K562 (cell line): ENCODE measurements at regions not wholly inside any gene's neighbourhood (a gene's known extent, or its start where the extent isn't known, plus 50 kb on each side); places are given as distances from the start of the nearest gene placed in this dataset.

Experiments used
- ATAC-seq: fragments of 200-7000 bp; cut with Tn5 transposase; 3 replicates; pipeline ENCODE4 v1.9.1; 2020; ENCODE audit warnings: moderate library complexity
- BruUV-seq: library from RNA; stranded (reverse); fragments of 400-500 nt; replicated peaks from 2 replicates; lab custom pipeline; 2021; lab: Mats Ljungman, UMichigan
- CTCF ChIA-PET: fragments of 300-600 bp; formaldehyde crosslinking; extraction: SDS; loops from one replicate; lab custom pipeline; 2021; ENCODE audit warnings: low intra/inter-chr PET ratio; lab: Yijun Ruan, JAX
- POLR2A ChIA-PET: fragments of 300-600, 350-650 bp; sonication (Branson Sonifier 250); formaldehyde crosslinking; extraction: SDS; loops from one replicate; lab custom pipeline; 2021; ENCODE audit warnings: antibody characterized with exemption, inconsistent platforms; lab: Yijun Ruan, JAX
- DNase-seq, 4 experiments: peaks; one replicate each; pipeline versions ENCODE4 v3.0.0 to v3.0.0-alpha.2; 2011 to 2018; ENCODE audit warnings: low spot score in 3 of 4, mixed read lengths in 3 of 4; ENCODE audit errors: extremely low read depth in 1 of 4
- FAIRE-seq: peaks from 2 replicates; lab custom pipeline; 2011; peaks lifted over from hg19 to GRCh38; lab: Jason Lieb, UNC
- H2AFZ ChIP-seq: 2 replicates; pipeline ENCODE4 v1.6.0; 2011; ENCODE audit warnings: low read depth, low read length, control low read depth, inconsistent platforms
- H3K27ac ChIP-seq: fragments of 200-600 bp; 3 replicates; pipeline ENCODE4 v1.8.0; 2011; ENCODE audit warnings: low read depth, mild to moderate bottlenecking, control low read depth, inconsistent platforms, low read length, moderate library complexity, mixed read lengths; ENCODE audit errors: extremely low read depth
- H3K27me3 ChIP-seq, 2 experiments: fragments of 300-600 bp in 1 of 2; 2 replicates in 1 of 2; 3 replicates in 1 of 2; pipeline versions ENCODE4 v1.6.0 to v1.8.0; 2011; ENCODE audit warnings: inconsistent platforms in 2 of 2, low read length in 2 of 2, mild to moderate bottlenecking in 1 of 2, mixed read lengths in 1 of 2, moderate library complexity in 1 of 2; ENCODE audit not compliant: control insufficient read depth in 2 of 2, insufficient read depth in 2 of 2
- H3K36me3 ChIP-seq: fragments of 300-600 bp; 3 replicates; pipeline ENCODE4 v1.8.0; 2011; ENCODE audit warnings: mild to moderate bottlenecking, low read length, inconsistent platforms; ENCODE audit not compliant: control insufficient read depth, insufficient read depth
- H3K4me1 ChIP-seq, 2 experiments: fragments of 200-600 bp in 1 of 2; replicated peaks in 1 of 2; 2 replicates in 1 of 2; 3 replicates in 1 of 2; pipeline versions ENCODE4 v1.5.1 to v1.8.0; 2011; ENCODE audit warnings: inconsistent platforms in 2 of 2, low read length in 2 of 2, mild to moderate bottlenecking in 1 of 2, mixed read lengths in 1 of 2, moderate library complexity in 1 of 2; ENCODE audit not compliant: control insufficient read depth in 2 of 2, insufficient read depth in 2 of 2
- H3K4me2 ChIP-seq: 2 replicates; pipeline ENCODE4 v1.6.1; 2011; ENCODE audit warnings: low read length, control low read depth, inconsistent platforms, mixed read lengths; ENCODE audit not compliant: insufficient read depth
- H3K4me3 ChIP-seq: fragments of 200-600 bp; sonication (generic), shearing (Covaris generic); 2 replicates; pipeline ENCODE4 v1.5.1; 2016; ENCODE audit warnings: control low read depth, inconsistent platforms
- H3K79me2 ChIP-seq: fragments of 200-600 bp; 3 replicates; pipeline ENCODE4 v1.8.0; 2011; ENCODE audit warnings: low read length, inconsistent platforms; ENCODE audit not compliant: control insufficient read depth, insufficient read depth
- H3K9ac ChIP-seq, 2 experiments: 2 replicates each; pipeline versions ENCODE4 v1.6.0 to v1.6.1; 2011; ENCODE audit warnings: low read depth in 2 of 2, low read length in 2 of 2, control low read depth in 1 of 2, inconsistent platforms in 1 of 2, mild to moderate bottlenecking in 1 of 2, mixed read lengths in 1 of 2; ENCODE audit not compliant: insufficient read depth in 1 of 2
- H3K9me1 ChIP-seq: one replicate; pipeline ENCODE4 v1.6.0; 2011; ENCODE audit warnings: inconsistent platforms, mild to moderate bottlenecking, low read length, moderate library complexity; ENCODE audit not compliant: control insufficient read depth, insufficient read depth
- H3K9me3 ChIP-seq: replicated peaks from 2 replicates; pipeline ENCODE4 v1.5.1; 2011; ENCODE audit warnings: low read depth, low read length, inconsistent platforms; ENCODE audit not compliant: control insufficient read depth, insufficient read depth
- H4K20me1 ChIP-seq: replicated peaks from 2 replicates; pipeline ENCODE4 v1.6.1; 2011; ENCODE audit warnings: low read length, inconsistent platforms, mixed read lengths; ENCODE audit not compliant: control insufficient read depth, insufficient read depth
- CBFA2T3 ChIP-seq: fragments of 450-650 bp; IDR thresholded peaks from 2 replicates; pipeline ENCODE4 v1.6.1; 2017
- ZFP30 ChIP-seq: fragments of 250-450 bp; sonication (Bioruptor Pico); IDR thresholded peaks from 2 replicates; pipeline ENCODE4 v1.8.0; 2022; ENCODE audit warnings: moderate library complexity, mild to moderate bottlenecking, inconsistent platforms, borderline replicate concordance
- ZNF263 ChIP-seq: sonication (generic); formaldehyde crosslinking; IDR thresholded peaks from 2 replicates; pipeline ENCODE4 v1.8.0; 2022; ENCODE audit warnings: mild to moderate bottlenecking, missing genetic modification reagents, borderline replicate concordance
- ZSCAN32 ChIP-seq: fragments of 450-650 bp; formaldehyde crosslinking; IDR thresholded peaks from 2 replicates; pipeline ENCODE4 v1.4.0; 2020; ENCODE audit warnings: mild to moderate bottlenecking, moderate library complexity
- WGBS: fragments of 100-300 bp; shearing (Covaris generic); methylation state at CpG from one replicate; pipeline ENCODE4 v1.1.6; 2016; ENCODE audit warnings: low coverage, mixed read lengths; ENCODE audit not compliant: insufficient coverage; ENCODE audit errors: missing lambda C conversion rate; 5-methylcytosine and 5-hydroxymethylcytosine counted together
- in situ Hi-C: fragments of 300-500 bp; cut with MboI; formaldehyde crosslinking; loops from 4 replicates; pipeline ENCODE4 v1.15.0; 2018; ENCODE audit warnings: inconsistent platforms, mixed read lengths
- intact Hi-C: fragments of 100-400 bp; cut with micrococcal nuclease; formaldehyde crosslinking; loops from 2 replicates; pipeline ENCODE4 v1.14.2; 2022
- TF ChIP-seq, protein P1 (sequence below): fragments of 200-600 bp; sonication (generic); IDR thresholded peaks from one replicate; pipeline ENCODE4 v1.6.1; 2012; ENCODE audit warnings: mild to moderate bottlenecking, low read depth, low read length, inconsistent platforms

DNA sequence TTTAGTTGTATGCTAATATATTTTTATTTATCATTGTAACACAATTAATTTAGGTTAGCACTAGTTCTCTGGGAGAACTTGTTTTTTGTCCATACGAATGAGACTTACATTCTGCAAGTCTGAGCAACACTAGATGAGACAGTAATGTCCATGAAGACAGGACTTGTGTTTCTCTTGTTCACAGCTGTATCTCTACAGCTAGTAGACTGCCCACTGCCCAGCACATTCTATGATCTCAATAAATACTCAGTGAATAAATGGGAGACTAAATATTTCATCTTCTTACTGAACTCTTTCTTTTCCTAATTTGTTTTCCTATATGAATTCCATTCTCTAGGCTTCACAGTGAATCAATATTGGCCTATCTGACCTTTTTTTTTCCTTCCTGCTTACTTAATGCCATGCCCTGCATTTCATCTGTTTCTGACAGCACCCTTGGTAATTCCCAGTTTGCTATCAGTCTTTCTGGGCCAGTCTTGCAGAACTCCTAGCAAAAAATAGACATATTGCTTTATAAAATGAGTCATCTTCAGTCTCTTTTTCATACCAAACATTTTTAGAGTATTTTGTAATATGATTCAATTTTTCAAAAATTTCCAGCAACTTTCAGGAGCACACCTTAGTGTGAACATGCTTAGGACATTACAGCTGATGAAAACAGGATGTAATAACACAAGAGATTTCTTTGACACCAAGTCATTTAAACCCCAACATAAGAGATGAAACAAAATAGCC lies 185.5 kb upstream of the ATP2B1 start:
- FAIRE-seq, result no peak
- in situ Hi-C loops (no loop called here), intact Hi-C loops (no loop called here)
- H3K9ac ChIP-seq, result no peak overlapping the region
- no peak overlapping the region for H3K4me3 ChIP-seq
- 0% methylated on average over 1 of the region's 1 CpG for WGBS
- no peaks in the 10 kb centered on the region for H4K20me1 ChIP-seq
- H3K4me2 ChIP-seq, result no peak overlapping the region
- CTCF ChIA-PET, result no interaction called here
- H3K79me2 ChIP-seq, result no peaks in the 10 kb centered on the region
- DNase-seq, result no peak
- no peaks in the 10 kb centered on the region for H3K36me3 ChIP-seq
- POLR2A ChIA-PET, result interaction anchor here (1.4 kb wide), 1 partner anchor 11 kb away, joined by 4 read pairs; no protein-coding TSS in a partner anchor
- no peaks in the 10 kb centered on the region for H3K4me1 ChIP-seq
- no peak for ATAC-seq
- TF ChIP-seq ZSCAN32 (CRISPR knock-in tag) (no peak), CBFA2T3 (no peak), ZFP30 (CRISPR knock-in tag) (no peak), ZNF263 (CRISPR knock-in tag) (no peak)
- TF ChIP-seq, protein P1, sequence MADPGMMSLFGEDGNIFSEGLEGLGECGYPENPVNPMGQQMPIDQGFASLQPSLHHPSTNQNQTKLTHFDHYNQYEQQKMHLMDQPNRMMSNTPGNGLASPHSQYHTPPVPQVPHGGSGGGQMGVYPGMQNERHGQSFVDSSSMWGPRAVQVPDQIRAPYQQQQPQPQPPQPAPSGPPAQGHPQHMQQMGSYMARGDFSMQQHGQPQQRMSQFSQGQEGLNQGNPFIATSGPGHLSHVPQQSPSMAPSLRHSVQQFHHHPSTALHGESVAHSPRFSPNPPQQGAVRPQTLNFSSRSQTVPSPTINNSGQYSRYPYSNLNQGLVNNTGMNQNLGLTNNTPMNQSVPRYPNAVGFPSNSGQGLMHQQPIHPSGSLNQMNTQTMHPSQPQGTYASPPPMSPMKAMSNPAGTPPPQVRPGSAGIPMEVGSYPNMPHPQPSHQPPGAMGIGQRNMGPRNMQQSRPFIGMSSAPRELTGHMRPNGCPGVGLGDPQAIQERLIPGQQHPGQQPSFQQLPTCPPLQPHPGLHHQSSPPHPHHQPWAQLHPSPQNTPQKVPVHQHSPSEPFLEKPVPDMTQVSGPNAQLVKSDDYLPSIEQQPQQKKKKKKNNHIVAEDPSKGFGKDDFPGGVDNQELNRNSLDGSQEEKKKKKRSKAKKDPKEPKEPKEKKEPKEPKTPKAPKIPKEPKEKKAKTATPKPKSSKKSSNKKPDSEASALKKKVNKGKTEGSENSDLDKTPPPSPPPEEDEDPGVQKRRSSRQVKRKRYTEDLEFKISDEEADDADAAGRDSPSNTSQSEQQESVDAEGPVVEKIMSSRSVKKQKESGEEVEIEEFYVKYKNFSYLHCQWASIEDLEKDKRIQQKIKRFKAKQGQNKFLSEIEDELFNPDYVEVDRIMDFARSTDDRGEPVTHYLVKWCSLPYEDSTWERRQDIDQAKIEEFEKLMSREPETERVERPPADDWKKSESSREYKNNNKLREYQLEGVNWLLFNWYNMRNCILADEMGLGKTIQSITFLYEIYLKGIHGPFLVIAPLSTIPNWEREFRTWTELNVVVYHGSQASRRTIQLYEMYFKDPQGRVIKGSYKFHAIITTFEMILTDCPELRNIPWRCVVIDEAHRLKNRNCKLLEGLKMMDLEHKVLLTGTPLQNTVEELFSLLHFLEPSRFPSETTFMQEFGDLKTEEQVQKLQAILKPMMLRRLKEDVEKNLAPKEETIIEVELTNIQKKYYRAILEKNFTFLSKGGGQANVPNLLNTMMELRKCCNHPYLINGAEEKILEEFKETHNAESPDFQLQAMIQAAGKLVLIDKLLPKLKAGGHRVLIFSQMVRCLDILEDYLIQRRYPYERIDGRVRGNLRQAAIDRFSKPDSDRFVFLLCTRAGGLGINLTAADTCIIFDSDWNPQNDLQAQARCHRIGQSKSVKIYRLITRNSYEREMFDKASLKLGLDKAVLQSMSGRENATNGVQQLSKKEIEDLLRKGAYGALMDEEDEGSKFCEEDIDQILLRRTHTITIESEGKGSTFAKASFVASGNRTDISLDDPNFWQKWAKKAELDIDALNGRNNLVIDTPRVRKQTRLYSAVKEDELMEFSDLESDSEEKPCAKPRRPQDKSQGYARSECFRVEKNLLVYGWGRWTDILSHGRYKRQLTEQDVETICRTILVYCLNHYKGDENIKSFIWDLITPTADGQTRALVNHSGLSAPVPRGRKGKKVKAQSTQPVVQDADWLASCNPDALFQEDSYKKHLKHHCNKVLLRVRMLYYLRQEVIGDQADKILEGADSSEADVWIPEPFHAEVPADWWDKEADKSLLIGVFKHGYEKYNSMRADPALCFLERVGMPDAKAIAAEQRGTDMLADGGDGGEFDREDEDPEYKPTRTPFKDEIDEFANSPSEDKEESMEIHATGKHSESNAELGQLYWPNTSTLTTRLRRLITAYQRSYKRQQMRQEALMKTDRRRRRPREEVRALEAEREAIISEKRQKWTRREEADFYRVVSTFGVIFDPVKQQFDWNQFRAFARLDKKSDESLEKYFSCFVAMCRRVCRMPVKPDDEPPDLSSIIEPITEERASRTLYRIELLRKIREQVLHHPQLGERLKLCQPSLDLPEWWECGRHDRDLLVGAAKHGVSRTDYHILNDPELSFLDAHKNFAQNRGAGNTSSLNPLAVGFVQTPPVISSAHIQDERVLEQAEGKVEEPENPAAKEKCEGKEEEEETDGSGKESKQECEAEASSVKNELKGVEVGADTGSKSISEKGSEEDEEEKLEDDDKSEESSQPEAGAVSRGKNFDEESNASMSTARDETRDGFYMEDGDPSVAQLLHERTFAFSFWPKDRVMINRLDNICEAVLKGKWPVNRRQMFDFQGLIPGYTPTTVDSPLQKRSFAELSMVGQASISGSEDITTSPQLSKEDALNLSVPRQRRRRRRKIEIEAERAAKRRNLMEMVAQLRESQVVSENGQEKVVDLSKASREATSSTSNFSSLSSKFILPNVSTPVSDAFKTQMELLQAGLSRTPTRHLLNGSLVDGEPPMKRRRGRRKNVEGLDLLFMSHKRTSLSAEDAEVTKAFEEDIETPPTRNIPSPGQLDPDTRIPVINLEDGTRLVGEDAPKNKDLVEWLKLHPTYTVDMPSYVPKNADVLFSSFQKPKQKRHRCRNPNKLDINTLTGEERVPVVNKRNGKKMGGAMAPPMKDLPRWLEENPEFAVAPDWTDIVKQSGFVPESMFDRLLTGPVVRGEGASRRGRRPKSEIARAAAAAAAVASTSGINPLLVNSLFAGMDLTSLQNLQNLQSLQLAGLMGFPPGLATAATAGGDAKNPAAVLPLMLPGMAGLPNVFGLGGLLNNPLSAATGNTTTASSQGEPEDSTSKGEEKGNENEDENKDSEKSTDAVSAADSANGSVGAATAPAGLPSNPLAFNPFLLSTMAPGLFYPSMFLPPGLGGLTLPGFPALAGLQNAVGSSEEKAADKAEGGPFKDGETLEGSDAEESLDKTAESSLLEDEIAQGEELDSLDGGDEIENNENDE, result no peak
- no peaks in the 10 kb centered on the region for H3K9me3 ChIP-seq
- H2AFZ ChIP-seq, result no peak overlapping the region
- no peak overlapping the region for H3K27ac ChIP-seq
- H3K27me3 ChIP-seq, result no peaks in the 10 kb centered on the region
- no peaks in the 10 kb centered on the region for H3K9me1 ChIP-seq
- BruUV-seq, result no TSS peak
